ENCODE measurements at regions not wholly inside any gene's neighbourhood (a gene's known extent, or its start where the extent isn't known, plus 50 kb on each side); places are given as distances from the start of the nearest gene placed in this dataset.

- no peak overlapping the region for H3K23ac ChIP-seq (ENCODE audit: insufficient read length, low read depth, low read length)
- H2AFZ ChIP-seq (ENCODE audit: low read length): no peak overlapping the region
- no peak overlapping the region for H2BK15ac ChIP-seq (ENCODE audit: low read depth, low read length)
- no peak overlapping the region for H2BK120ac ChIP-seq (ENCODE audit: low read depth, low read length, poor library complexity, severe bottlenecking)
- H3K4me1 Mint-ChIP-seq: no peaks in the 10 kb centered on the region
- no peaks in the 10 kb centered on the region; the same call in 1 of the 2 replicates for H3K27me3 Mint-ChIP-seq (ENCODE audit: low read depth)
- no peaks in the 10 kb centered on the region for H3K79me2 ChIP-seq (ENCODE audit: insufficient read depth, low read length)
- WGBS (ENCODE audit: extremely low coverage, insufficient read length, low lambda C conversion rate): no CpG with 5 or more reads among the region's 1 CpG
- H4K91ac ChIP-seq (ENCODE audit: insufficient read length, low read depth, low read length): no peak overlapping the region
- peaks cover 77% of the 10 kb centered on the region for H3K9me3 ChIP-seq (ENCODE audit: control insufficient read depth, low read depth, low read length)
- no peak overlapping the region for H3K4me2 ChIP-seq (ENCODE audit: insufficient read depth, insufficient read length, low read length)
- H4K8ac ChIP-seq (replicated peaks; ENCODE audit: insufficient read length, low read depth, low read length): no peak overlapping the region
- H3K14ac ChIP-seq (ENCODE audit: insufficient read depth, low read length): no peak overlapping the region
- H4K5ac ChIP-seq (ENCODE audit: insufficient read length, low read depth, low read length): no peak overlapping the region
- H3K9ac ChIP-seq (ENCODE audit: extremely low read depth, insufficient read length, low read length): no peak overlapping the region
- H3T11ph ChIP-seq (ENCODE audit: low read length): no peak overlapping the region
- no peak overlapping the region for H3K56ac ChIP-seq (ENCODE audit: insufficient read length, low read depth, low read length)
- TF ChIP-seq CTCF (conservative IDR thresholded peaks at IDR 0.05): no peak
- no peak overlapping the region for H2BK12ac ChIP-seq (ENCODE audit: insufficient read length, low read depth, low read length)
- no peak overlapping the region for H3K27ac Mint-ChIP-seq
- no peaks in the 10 kb centered on the region for H3K79me1 ChIP-seq (ENCODE audit: insufficient read depth, low read depth, low read length, poor library complexity, severe bottlenecking)
- H3K4ac ChIP-seq (ENCODE audit: low read depth, low read length): no peak overlapping the region
- H2AK5ac ChIP-seq (ENCODE audit: insufficient read length, low read length): no peak overlapping the region
- H2BK20ac ChIP-seq (ENCODE audit: low read depth, low read length, poor library complexity, severe bottlenecking): no peak overlapping the region
- H3K9me3 Mint-ChIP-seq: peaks cover 80 to 91% of the 10 kb centered on the region in 2 experiments
- no peaks in the 10 kb centered on the region for H3K23me2 ChIP-seq (ENCODE audit: insufficient read length, low read depth, low read length, poor library complexity, severe bottlenecking)
- H3K4me1 ChIP-seq (ENCODE audit: insufficient read depth, low read length): no peaks in the 10 kb centered on the region
- H3K4me3 Mint-ChIP-seq: no peak overlapping the region
- no peak overlapping the region for H2BK5ac ChIP-seq (ENCODE audit: insufficient read length, low read length)
- H4K20me1 ChIP-seq (ENCODE audit: control insufficient read depth, insufficient read depth, insufficient read length): no peaks in the 10 kb centered on the region
- H3K18ac ChIP-seq (ENCODE audit: insufficient read length, low read depth, low read length): no peak overlapping the region
- peaks cover 0 to 22% (median 5%) of the 10 kb centered on the region in 3 experiments; a peak in 4 of 7 replicates for H3K36me3 Mint-ChIP-seq (ENCODE audit: insufficient read depth in 1 of 3, low read depth in 3 of 3)
- H3K27ac ChIP-seq (ENCODE audit: insufficient read length, low read depth, low read length): no peak overlapping the region
- H3K27me3 ChIP-seq (ENCODE audit: insufficient read depth, low read length): no peaks in the 10 kb centered on the region
- DNase-seq: no peak
Observed at GRCh38 chrX:55335296-55335695, 70.6 kb upstream of the PAGE3 start.

Data from H9 (cell line).